A549 (cell line): ENCODE measurements at regions not wholly inside any gene's neighbourhood (a gene's known extent, or its start where the extent isn't known, plus 50 kb on each side); places are given as distances from the start of the nearest gene placed in this dataset.

Source experiments
- ATAC-seq, 2 experiments: fragments of 200-7000 bp in 1 of 2; fragments of >200 bp in 1 of 2; cut with Nextera tagmentation in 1 of 2; cut with Tn5 transposase in 1 of 2; 3 replicates each; pipeline versions ENCODE4 v1.8.0 to v1.9.1; 2018 to 2020; ENCODE audit warnings: mild to moderate bottlenecking in 1 of 2, moderate library complexity in 1 of 2
- CTCF ChIA-PET: fragments of 300-600 bp; sonication (Branson Sonifier 250); formaldehyde crosslinking; extraction: SDS; loops from one replicate; lab custom pipeline; 2021; ENCODE audit warnings: antibody characterized with exemption, inconsistent platforms; lab: Yijun Ruan, JAX
- POLR2A ChIA-PET: fragments of 350-600 bp; formaldehyde crosslinking; extraction: SDS; loops from one replicate; lab custom pipeline; 2021; ENCODE audit warnings: antibody characterized with exemption, inconsistent platforms; lab: Yijun Ruan, JAX
- DNase-seq, 2 experiments: peaks; one replicate each; pipeline versions ENCODE4 v3.0.0 to v3.0.0-alpha.2; 2011 to 2016; ENCODE audit warnings: low read depth in 1 of 2, low spot score in 1 of 2
- FAIRE-seq: peaks from 2 replicates; lab custom pipeline; 2011; peaks lifted over from hg19 to GRCh38; lab: Jason Lieb, UNC
- H3K27ac ChIP-seq, 2 experiments: fragments of >200 bp; sonication (Bioruptor Twin); formaldehyde crosslinking; 3 replicates each; pipeline ENCODE4 v1.5.1; 2016 to 2017
- H3K4me1 ChIP-seq: fragments of >200 bp; sonication (Bioruptor Twin); formaldehyde crosslinking; 3 replicates; pipeline ENCODE4 v1.6.1; 2016
- H3K4me2 ChIP-seq: fragments of >200 bp; sonication (Bioruptor Twin); formaldehyde crosslinking; 3 replicates; pipeline ENCODE4 v1.6.1; 2016
- H3K4me3 ChIP-seq: fragments of >200 bp; sonication (Bioruptor Twin); formaldehyde crosslinking; 3 replicates; pipeline ENCODE4 v1.5.1; 2016
- H3K9me3 ChIP-seq: fragments of >200 bp; sonication (Bioruptor Twin); formaldehyde crosslinking; 3 replicates; pipeline ENCODE4 v1.6.1; 2016
- ATOH8 ChIP-seq: fragments of 250-450 bp; sonication (Bioruptor Pico); IDR thresholded peaks from 2 replicates; pipeline ENCODE4 v1.5.0; 2020; ENCODE audit warnings: low read depth, mild to moderate bottlenecking, moderate library complexity
- FOXS1 ChIP-seq: fragments of 250-450 bp; sonication (Bioruptor Pico); IDR thresholded peaks from 2 replicates; pipeline ENCODE4 v1.5.0; 2020; ENCODE audit warnings: mild to moderate bottlenecking, moderate library complexity
- GATA3 ChIP-seq: IDR thresholded peaks from 2 replicates; pipeline ENCODE4 v1.6.1; 2012; ENCODE audit warnings: borderline replicate concordance
- HDAC2 ChIP-seq: fragments of 200-600 bp; sonication (generic); IDR thresholded peaks from 2 replicates; pipeline ENCODE4 v1.6.1; 2016
- HEYL ChIP-seq: fragments of 250-450 bp; sonication (Bioruptor Pico); IDR thresholded peaks from 2 replicates; pipeline ENCODE4 v1.8.0; 2021; ENCODE audit warnings: mild to moderate bottlenecking, moderate library complexity
- HMGXB4 ChIP-seq: fragments of 250-450 bp; sonication (Bioruptor Pico); IDR thresholded peaks from 2 replicates; pipeline ENCODE4 v1.5.0; 2021; ENCODE audit warnings: mild to moderate bottlenecking, moderate library complexity, borderline replicate concordance
- JUNB ChIP-seq: fragments of >200 bp; sonication (Bioruptor Twin); formaldehyde crosslinking; IDR thresholded peaks from 2 replicates; pipeline ENCODE4 v1.6.1; 2016
- KDM5A ChIP-seq: fragments of 200-600 bp; sonication (generic); IDR thresholded peaks from 2 replicates; pipeline ENCODE4 v1.6.1; 2016; ENCODE audit warnings: antibody characterized with exemption, mild to moderate bottlenecking
- NFE2L2 ChIP-seq: fragments of 150-350 bp; conservative IDR thresholded peaks from 2 replicates; pipeline ENCODE4 v1.6.1; 2014; ENCODE audit warnings: low read length
- PBX3 ChIP-seq: IDR thresholded peaks from 2 replicates; pipeline ENCODE4 v1.6.1; 2012
- PHF8 ChIP-seq: fragments of 200-600 bp; sonication (generic); IDR thresholded peaks from 2 replicates; pipeline ENCODE4 v1.6.1; 2016; ENCODE audit warnings: low read depth, mild to moderate bottlenecking, antibody characterized with exemption, moderate library complexity, borderline replicate concordance
- POLR2A ChIP-seq: IDR thresholded peaks from 2 replicates; pipeline ENCODE4 v1.6.1; 2012; ENCODE audit warnings: mild to moderate bottlenecking, low read length
- POLR2AphosphoS2 ChIP-seq: conservative IDR thresholded peaks from 2 replicates; pipeline ENCODE4 v1.6.1; 2012; ENCODE audit warnings: low read length, improper control_type of control experiment, inconsistent platforms
- RCOR1 ChIP-seq: fragments of 150-350 bp; IDR thresholded peaks from 2 replicates; pipeline ENCODE4 v1.6.1; 2014; ENCODE audit warnings: antibody characterized with exemption, low read length, low read depth
- RNF2 ChIP-seq: fragments of 200-600 bp; sonication (generic); IDR thresholded peaks from 2 replicates; pipeline ENCODE4 v1.6.1; 2016; ENCODE audit warnings: low read depth, mild to moderate bottlenecking, antibody characterized with exemption, moderate library complexity, borderline replicate concordance
- TFCP2L1 ChIP-seq: fragments of 250-450 bp; sonication (Bioruptor Pico); IDR thresholded peaks from 2 replicates; pipeline ENCODE4 v1.5.0; 2021; ENCODE audit warnings: mild to moderate bottlenecking
- TP53 ChIP-seq: fragments of 250-450 bp; sonication (Bioruptor Pico); IDR thresholded peaks from 2 replicates; pipeline ENCODE4 v1.5.0; 2021; ENCODE audit warnings: mild to moderate bottlenecking, moderate library complexity
- TF ChIP-seq, protein P1 (sequence below): fragments of 200-600 bp; sonication (generic); IDR thresholded peaks from 2 replicates; pipeline ENCODE4 v1.6.1; 2016; ENCODE audit warnings: antibody characterized with exemption, mild to moderate bottlenecking, moderate library complexity
- TF ChIP-seq, protein P2 (sequence below): IDR thresholded peaks from 2 replicates; pipeline ENCODE4 v1.6.1; 2012; ENCODE audit warnings: low read depth, borderline replicate concordance

DNA sequence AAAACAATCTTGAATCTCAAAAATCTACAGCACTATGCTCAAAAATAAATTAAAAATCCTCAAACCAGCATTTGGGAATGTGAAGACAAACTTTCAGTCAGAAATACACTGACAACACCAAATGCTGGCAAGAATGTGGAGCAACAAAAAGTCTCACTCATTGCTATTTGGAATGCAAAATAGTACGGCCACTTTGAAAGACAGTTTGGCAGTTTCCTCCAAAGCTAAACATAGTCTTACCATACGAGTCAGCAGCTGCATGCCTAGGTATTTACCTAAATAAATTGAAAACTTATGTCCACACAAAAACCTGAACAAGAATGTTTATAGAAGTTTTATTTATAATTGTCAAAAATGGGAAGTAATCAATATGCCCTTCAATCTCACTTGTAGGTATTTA, 904.2 kb upstream of the LRRC4C start (continued):
- TF ChIP-seq, protein P1, sequence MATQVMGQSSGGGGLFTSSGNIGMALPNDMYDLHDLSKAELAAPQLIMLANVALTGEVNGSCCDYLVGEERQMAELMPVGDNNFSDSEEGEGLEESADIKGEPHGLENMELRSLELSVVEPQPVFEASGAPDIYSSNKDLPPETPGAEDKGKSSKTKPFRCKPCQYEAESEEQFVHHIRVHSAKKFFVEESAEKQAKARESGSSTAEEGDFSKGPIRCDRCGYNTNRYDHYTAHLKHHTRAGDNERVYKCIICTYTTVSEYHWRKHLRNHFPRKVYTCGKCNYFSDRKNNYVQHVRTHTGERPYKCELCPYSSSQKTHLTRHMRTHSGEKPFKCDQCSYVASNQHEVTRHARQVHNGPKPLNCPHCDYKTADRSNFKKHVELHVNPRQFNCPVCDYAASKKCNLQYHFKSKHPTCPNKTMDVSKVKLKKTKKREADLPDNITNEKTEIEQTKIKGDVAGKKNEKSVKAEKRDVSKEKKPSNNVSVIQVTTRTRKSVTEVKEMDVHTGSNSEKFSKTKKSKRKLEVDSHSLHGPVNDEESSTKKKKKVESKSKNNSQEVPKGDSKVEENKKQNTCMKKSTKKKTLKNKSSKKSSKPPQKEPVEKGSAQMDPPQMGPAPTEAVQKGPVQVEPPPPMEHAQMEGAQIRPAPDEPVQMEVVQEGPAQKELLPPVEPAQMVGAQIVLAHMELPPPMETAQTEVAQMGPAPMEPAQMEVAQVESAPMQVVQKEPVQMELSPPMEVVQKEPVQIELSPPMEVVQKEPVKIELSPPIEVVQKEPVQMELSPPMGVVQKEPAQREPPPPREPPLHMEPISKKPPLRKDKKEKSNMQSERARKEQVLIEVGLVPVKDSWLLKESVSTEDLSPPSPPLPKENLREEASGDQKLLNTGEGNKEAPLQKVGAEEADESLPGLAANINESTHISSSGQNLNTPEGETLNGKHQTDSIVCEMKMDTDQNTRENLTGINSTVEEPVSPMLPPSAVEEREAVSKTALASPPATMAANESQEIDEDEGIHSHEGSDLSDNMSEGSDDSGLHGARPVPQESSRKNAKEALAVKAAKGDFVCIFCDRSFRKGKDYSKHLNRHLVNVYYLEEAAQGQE, result no peak

- Histone ChIP-seq H3K4me2 (no peak overlapping the region), H3K4me1 (no peaks in the 10 kb centered on the region), H3K27ac (no peak overlapping the region), H3K4me3 (no peak overlapping the region), H3K9me3 (no peaks in the 10 kb centered on the region; the same call in 2 of the 3 replicates)
- no peak for FAIRE-seq
- TF ChIP-seq PBX3, result no peak
- no peak for TF ChIP-seq GATA3
- TF ChIP-seq HEYL (CRISPR knock-in tag), result no peak
- CTCF ChIA-PET, result no interaction called here
- ATAC-seq, result no peak
- no peak for DNase-seq
- POLR2A ChIA-PET, result no interaction called here
Observed at GRCh38 chr11:42390116-42390515, 921.7 kb upstream of the API5 start.

DNA sequence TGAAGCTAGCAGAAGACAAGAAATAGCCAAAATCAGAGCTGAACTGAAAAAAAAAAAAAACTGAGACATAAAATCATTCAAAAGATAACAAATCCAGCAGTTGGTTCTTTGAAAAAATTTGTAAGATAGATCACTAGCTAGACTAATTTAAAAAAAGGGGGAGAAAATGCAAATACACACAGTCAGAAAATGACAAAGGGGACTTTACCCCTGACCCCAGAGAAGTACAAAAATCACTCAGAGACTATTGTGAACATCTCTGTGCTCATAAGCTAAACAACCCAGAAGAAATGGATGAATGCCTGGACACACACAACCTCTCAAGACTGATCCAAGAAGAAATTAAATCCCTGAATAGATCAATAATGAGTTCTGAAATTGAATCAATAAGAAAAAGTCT, 914.3 kb upstream of the API5 start:
- Histone ChIP-seq H3K4me2 (no peak overlapping the region), H3K27ac (no peak overlapping the region), H3K9me3 (no peaks in the 10 kb centered on the region; the same call in 2 of the 3 replicates), H3K4me1 (no peaks in the 10 kb centered on the region), H3K4me3 (no peak overlapping the region)
- POLR2A ChIA-PET, result no interaction called here
- TF ChIP-seq, protein P2, sequence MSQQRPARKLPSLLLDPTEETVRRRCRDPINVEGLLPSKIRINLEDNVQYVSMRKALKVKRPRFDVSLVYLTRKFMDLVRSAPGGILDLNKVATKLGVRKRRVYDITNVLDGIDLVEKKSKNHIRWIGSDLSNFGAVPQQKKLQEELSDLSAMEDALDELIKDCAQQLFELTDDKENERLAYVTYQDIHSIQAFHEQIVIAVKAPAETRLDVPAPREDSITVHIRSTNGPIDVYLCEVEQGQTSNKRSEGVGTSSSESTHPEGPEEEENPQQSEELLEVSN, result no peak
- TF ChIP-seq FOXS1 (CRISPR knock-in tag), result no peak
- TF ChIP-seq RCOR1, result no peak
- no peak for TF ChIP-seq KDM5A
- TF ChIP-seq POLR2AphosphoS2, result no peak
- TF ChIP-seq JUNB, result no peak
- no peak for TF ChIP-seq RNF2
- TF ChIP-seq NFE2L2, result no peak
- TF ChIP-seq POLR2A, result no peak
- no peak for TF ChIP-seq TP53
- TF ChIP-seq PHF8, result no peak
- TF ChIP-seq ATOH8 (CRISPR knock-in tag), result no peak
- TF ChIP-seq HMGXB4, result no peak
- TF ChIP-seq TFCP2L1 (CRISPR knock-in tag), result no peak
- TF ChIP-seq HEYL (CRISPR knock-in tag), result no peak
- TF ChIP-seq HDAC2, result no peak
- CTCF ChIA-PET, result interaction anchor here (0.8 to 1.2 kb wide), 2 partner anchors 12 to 881 kb away, joined by 3 read pairs; no protein-coding TSS in a partner anchor
- DNase-seq (no peak), ATAC-seq (no peak), FAIRE-seq (no peak)
